HG02588 (cell line): ENCODE measurements at regions not wholly inside any gene's neighbourhood (a gene's known extent, or its start where the extent isn't known, plus 50 kb on each side); places are given as distances from the start of the nearest gene placed in this dataset.

Source experiments
- ATAC-seq: cut with Tn5 transposase; IDR thresholded peaks from one replicate; pipeline ENCODE4 v1.9.1; 2021; ENCODE audit warnings: mild to moderate bottlenecking, moderate library complexity; ENCODE audit not compliant: unreplicated experiment

GRCh38 chr4:137597752-137598430, 65.6 kb upstream of the PCDH18 start:
- no peak for ATAC-seq

DNA sequence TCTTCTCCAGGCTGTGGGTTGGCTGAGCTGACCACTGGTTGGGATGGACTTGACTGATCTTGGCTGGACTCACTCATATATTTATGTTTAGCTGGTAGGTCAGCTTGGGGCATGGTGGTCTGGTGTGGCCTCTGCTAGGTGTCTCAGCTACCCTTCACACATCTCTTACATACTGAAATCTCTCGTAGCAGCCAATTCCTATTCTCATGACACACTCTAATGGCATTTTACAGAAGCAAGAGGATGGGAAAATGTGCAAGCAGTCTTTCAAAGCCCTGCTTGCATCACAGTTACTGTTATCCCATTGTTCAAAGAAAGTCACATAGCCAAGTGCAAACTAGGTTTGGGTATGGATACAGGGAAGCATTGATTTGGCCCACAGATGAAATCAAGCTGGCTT, 55.5 kb upstream of the PCDH18 start:
- ATAC-seq = no peak

DNA sequence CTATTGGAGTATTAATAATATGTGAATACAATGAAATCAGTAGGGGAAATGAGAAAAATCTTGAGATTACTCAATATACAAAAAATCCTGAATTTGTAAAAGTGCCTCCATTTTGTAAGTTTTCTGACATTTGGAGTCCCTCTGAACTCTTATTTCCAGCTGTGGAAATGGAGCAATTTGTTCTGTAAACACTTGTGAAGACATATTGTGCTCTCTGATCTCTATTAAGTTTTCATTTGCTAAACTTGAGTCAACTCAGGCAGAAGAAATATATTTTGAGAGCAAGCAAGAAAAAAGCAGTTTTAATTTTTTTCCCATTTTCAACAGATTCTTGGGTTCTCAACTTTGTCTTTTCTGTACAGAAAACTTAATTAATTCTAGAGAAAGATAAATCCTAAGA, 51.4 kb upstream of the PCDH18 start:
- no peak for ATAC-seq
